GM12875 (cell line): ENCODE measurements at regions not wholly inside any gene's neighbourhood (a gene's known extent, or its start where the extent isn't known, plus 50 kb on each side); places are given as distances from the start of the nearest gene placed in this dataset.
"Not testable (repeated sequence)": the region's sequence is repeated elsewhere in the genome, so short reads cannot be mapped to it uniquely, and the experiment has no call there.

ENCODE experiments used
- H3K4me3 ChIP-seq: one replicate; pipeline ENCODE4 v1.5.1; 2011; ENCODE audit warnings: low read depth, low read length, control low read depth
- CTCF ChIP-seq: IDR thresholded peaks from 2 replicates; pipeline ENCODE4 v1.5.1; 2011; ENCODE audit warnings: low read depth, mild to moderate bottlenecking, control low read depth, inconsistent platforms, low read length, moderate library complexity, borderline replicate concordance; ENCODE audit not compliant: insufficient read depth

- no peak overlapping the region for H3K4me3 ChIP-seq
- TF ChIP-seq CTCF: no peak
Measured at GRCh38 chrX:121746105-121746504, 698.7 kb downstream of the GLUD2 start.

- not testable (repeated sequence) for H3K4me3 ChIP-seq
Measured at GRCh38 chrX:121753602-121754001, 706.2 kb downstream of the GLUD2 start.

- no peak overlapping the region for H3K4me3 ChIP-seq
- no peak for TF ChIP-seq CTCF
Measured at GRCh38 chrX:121754301-121754700, 706.9 kb downstream of the GLUD2 start.

GRCh38 chrX:121755541-121755940, 708.1 kb downstream of the GLUD2 start:
- H3K4me3 ChIP-seq: no peak overlapping the region
- no peak for TF ChIP-seq CTCF

GRCh38 chrX:121761845-121762244, 714.4 kb downstream of the GLUD2 start:
- TF ChIP-seq CTCF: no peak
- no peak overlapping the region for H3K4me3 ChIP-seq

GRCh38 chrX:121763671-121764070, 716.3 kb downstream of the GLUD2 start:
- no peak for TF ChIP-seq CTCF
- no peak overlapping the region for H3K4me3 ChIP-seq

GRCh38 chrX:121768210-121768609, 720.8 kb downstream of the GLUD2 start:
- not testable (repeated sequence) for H3K4me3 ChIP-seq

- no peak for TF ChIP-seq CTCF
- no peak overlapping the region for H3K4me3 ChIP-seq
Measured at GRCh38 chrX:121781991-121782390, 734.6 kb downstream of the GLUD2 start.
